Omental fat pad (tissue), 3 donors: ENCODE measurements at regions not wholly inside any gene's neighbourhood (a gene's known extent, or its start where the extent isn't known, plus 50 kb on each side); places are given as distances from the start of the nearest gene placed in this dataset.

Source experiments
- ATAC-seq: fragments of 150-250 bp; one replicate; pipeline ENCODE4 v1.9.1; 2016; ENCODE audit warnings: mild to moderate bottlenecking, moderate library complexity; ENCODE audit not compliant: low FRiP score
- DNase-seq: peaks from one replicate; pipeline ENCODE4 v3.0.0-alpha.2; 2019; ENCODE audit warnings: low spot score
- TF ChIP-seq, protein P1 (sequence below), 3 donors: fragments of 450-650 bp; IDR thresholded peaks; one replicate each; pipeline ENCODE4 v1.5.1; 2016 to 2017; ENCODE audit warnings: antibody characterized with exemption in 3 of 3, mild to moderate bottlenecking in 3 of 3, moderate library complexity in 2 of 3

DNA sequence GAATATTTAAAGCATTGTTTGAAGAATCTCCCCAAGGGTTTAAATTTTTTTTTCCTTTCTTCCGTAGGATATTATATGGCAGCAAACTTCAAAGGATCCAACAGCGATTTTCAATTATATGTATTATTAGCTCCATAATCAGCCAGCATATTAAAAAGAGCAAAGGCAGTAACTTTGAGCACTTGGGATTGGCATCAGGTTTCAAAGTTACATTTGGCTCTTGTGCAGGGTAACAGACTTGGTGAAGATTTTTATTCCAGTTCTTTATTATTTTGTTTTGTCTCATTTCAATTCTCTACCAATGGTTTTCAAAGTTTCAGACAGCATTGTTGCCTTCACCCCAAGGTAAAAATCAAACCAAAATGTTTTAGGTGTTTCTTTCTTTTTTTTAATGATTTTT, 116.7 kb upstream of the ZNF366 start:
- DNase-seq (no peak), ATAC-seq (no peak)
- TF ChIP-seq, protein P1, sequence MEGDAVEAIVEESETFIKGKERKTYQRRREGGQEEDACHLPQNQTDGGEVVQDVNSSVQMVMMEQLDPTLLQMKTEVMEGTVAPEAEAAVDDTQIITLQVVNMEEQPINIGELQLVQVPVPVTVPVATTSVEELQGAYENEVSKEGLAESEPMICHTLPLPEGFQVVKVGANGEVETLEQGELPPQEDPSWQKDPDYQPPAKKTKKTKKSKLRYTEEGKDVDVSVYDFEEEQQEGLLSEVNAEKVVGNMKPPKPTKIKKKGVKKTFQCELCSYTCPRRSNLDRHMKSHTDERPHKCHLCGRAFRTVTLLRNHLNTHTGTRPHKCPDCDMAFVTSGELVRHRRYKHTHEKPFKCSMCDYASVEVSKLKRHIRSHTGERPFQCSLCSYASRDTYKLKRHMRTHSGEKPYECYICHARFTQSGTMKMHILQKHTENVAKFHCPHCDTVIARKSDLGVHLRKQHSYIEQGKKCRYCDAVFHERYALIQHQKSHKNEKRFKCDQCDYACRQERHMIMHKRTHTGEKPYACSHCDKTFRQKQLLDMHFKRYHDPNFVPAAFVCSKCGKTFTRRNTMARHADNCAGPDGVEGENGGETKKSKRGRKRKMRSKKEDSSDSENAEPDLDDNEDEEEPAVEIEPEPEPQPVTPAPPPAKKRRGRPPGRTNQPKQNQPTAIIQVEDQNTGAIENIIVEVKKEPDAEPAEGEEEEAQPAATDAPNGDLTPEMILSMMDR (IDR thresholded peaks at IDR 0.05) = no peak

DNA sequence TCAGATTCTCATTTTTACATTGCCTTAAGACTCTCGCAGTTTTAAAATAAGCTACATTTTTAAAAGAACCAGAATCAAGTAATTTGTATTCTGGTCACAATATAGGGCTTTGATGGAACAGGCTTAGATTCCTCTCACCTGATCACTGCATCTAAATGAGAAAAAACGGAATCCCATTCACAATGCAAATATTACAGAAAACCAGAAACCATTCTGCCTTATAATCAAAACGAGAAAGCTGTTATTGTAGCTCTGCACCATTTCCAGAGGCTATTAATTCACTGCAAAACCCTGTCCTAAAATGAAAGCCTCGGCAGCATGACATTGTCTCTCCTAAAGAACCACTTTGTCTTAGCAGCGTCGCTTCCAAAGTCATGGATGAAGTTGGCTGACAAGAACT, 116.1 kb upstream of the ZNF366 start:
- ATAC-seq (no peak), DNase-seq (no peak)
- TF ChIP-seq, protein P1 (IDR thresholded peaks at IDR 0.05) = no peak

DNA sequence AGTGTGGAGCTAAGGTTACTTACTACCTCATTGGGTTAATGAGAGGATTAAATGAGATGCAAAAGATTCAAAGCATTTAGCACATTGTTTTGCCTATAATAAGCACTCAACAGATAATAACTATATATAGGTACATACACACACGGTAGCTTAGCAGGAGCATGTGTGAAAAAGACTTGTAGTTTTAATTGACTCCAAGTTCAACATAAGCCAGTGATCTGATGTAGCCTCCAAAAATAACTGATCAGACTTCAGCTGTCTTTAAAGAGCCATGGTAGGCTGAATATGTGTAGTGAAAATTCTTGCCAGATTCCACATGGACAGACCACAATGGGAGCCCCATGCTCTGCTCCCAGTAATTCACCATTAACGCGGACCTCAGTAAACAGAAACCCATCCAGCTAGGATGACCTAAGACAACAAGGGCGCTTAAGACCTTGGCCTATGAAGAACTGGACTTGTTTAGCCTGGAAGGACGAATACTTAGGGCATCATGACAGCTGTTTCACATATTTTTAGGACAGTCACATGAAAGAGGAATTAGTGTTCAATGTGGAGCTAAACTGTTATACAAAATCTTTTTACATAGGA, 115.1 kb upstream of the ZNF366 start:
- DNase-seq (no peak), ATAC-seq (no peak)
- TF ChIP-seq, protein P1 (IDR thresholded peaks at IDR 0.05) = no peak

DNA sequence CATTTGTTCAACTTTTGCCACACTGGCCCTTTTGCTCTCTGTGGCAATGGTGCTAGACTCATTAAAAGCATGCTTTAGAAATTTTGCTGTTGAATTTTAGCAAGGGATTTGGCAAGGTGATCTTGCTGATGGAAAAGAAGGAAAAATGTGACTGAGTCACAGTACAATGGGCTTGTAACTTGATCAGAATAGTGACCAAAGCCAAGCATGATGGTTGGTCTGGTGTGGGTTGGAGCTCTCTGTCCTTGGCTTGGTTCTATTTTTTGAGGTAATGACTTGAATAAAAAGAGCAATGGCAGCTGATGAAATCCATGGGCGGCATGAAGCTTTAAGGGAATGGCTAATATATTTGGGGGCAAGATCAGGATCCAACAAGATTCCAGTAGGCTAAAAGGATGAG, 114.4 kb upstream of the ZNF366 start:
- DNase-seq (no peak), ATAC-seq (no peak)
- TF ChIP-seq, protein P1 (IDR thresholded peaks at IDR 0.05) = no peak

DNA sequence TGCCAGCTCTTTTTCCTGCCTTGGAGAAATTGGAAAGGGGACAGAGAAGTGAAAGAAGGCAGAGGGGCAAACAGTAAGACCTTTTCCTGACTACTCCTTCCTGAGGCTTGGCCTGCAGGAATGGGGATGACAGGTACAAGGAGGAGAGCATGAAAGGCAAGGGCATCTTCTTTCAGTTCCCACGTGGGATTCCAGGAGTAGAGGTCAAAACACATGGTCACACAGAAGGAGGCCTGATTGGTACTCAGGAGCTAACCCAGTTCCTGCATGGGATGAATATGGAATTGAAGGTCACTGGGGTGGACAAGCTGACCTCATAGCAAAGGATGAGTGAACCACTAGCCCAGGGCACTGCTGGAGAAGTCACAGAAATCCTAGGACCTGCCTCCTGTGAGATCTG, 112.5 kb upstream of the ZNF366 start:
- ATAC-seq = no peak
- TF ChIP-seq, protein P1 (IDR thresholded peaks at IDR 0.05) = no peak
- DNase-seq = no peak

DNA sequence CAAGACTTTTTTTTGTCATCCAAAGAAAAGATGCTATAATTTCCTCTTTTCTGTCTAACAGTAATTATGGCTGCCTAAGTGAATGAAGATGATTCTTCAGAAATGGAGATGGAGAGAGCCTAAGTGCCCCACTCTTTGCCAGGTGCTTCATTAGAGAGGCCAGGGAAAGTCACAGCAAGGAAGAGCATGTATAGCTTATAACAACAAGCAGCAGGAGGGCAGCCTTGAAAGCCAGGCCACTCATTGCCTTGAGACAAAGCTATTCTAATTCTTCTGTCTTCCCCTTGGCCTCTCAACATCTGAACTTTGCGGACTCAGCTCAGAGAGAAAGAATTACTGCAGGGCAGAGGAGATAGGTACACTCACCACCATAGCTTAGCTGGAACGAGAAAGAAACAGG, 112.0 kb upstream of the ZNF366 start:
- TF ChIP-seq, protein P1 (IDR thresholded peaks at IDR 0.05) = no peak
- no peak for ATAC-seq
- DNase-seq = no peak

DNA sequence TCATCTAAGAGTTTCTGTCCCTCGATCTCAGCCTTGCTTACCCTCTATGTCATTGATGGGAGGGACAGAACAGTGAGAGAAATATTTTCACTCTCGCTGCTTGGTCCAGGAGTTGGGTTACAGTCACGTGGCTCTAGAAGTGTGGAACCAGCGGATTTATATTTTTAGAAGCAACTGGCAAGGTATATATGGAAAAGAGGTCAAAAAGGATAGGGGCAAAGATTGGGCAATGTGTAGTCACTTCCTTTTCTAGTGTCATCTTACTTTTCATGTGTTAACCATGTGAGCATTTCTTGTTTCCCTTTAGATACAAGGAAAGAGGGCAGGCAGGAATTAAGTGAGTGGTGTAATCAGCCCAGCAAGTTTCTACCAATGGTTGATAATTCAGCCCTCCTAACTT, 111.5 kb upstream of the ZNF366 start:
- DNase-seq = no peak
- ATAC-seq = no peak
- TF ChIP-seq, protein P1 (IDR thresholded peaks at IDR 0.05) = no peak
